ENCODE measurements at regions not wholly inside any gene's neighbourhood (a gene's known extent, or its start where the extent isn't known, plus 50 kb on each side); places are given as distances from the start of the nearest gene placed in this dataset.

GRCh38 chr1:34618381-34618780 lies 136.5 kb upstream of the GJB5 start:
- no peak for DNase-seq

DNA sequence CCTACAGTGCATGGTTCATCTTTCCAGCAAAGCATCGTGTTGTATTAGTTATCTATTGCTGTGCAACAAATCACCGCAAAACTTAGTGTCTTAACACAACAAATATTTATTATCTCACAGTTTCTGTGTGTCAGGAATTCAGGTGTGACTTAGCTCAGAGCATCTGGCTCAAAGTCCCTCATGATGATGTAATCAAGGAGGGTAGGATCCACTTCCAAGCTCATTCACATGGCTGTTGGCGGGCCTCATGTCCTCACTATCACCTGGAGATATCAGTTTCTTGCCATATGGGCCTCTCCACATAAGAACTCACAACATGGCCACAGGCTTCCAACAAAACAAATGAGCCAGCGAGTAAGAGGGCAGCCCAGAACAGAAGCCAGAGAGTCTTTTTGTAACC lies 135.6 kb upstream of the GJB5 start:
- DNase-seq = no peak

GRCh38 chr1:34621916-34622315 lies 132.9 kb upstream of the GJB5 start:
- DNase-seq = no peak

GRCh38 chr1:34625521-34626015 lies 129.3 kb upstream of the GJB5 start:
- no peak for DNase-seq

- DNase-seq = no peak
Observed at GRCh38 chr1:34627465-34628240, 127.2 kb upstream of the GJB5 start.

- no peak for DNase-seq
Observed at GRCh38 chr1:34631126-34631525, 123.7 kb upstream of the GJB5 start.

DNA sequence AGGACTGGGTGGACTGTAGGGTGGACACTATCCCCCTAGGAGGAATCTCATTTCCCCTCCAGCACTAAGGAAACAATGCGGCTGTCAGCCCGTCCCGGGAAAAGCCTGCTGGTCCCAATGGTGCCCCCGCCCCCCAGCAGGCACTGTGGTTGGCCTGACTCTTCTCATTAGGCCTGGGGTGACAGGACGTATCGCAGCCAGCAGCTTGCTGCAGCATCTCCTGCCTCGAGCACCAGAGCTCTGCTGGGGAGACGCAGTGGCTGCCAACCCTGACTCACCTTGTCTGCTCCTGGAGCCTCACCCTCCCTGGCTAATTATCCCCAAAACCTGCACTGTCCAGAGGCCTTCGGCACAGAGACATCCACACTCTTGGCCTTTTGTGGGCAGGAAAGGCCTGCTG lies 115.1 kb upstream of the GJB5 start:
- DNase-seq = no peak

DNA sequence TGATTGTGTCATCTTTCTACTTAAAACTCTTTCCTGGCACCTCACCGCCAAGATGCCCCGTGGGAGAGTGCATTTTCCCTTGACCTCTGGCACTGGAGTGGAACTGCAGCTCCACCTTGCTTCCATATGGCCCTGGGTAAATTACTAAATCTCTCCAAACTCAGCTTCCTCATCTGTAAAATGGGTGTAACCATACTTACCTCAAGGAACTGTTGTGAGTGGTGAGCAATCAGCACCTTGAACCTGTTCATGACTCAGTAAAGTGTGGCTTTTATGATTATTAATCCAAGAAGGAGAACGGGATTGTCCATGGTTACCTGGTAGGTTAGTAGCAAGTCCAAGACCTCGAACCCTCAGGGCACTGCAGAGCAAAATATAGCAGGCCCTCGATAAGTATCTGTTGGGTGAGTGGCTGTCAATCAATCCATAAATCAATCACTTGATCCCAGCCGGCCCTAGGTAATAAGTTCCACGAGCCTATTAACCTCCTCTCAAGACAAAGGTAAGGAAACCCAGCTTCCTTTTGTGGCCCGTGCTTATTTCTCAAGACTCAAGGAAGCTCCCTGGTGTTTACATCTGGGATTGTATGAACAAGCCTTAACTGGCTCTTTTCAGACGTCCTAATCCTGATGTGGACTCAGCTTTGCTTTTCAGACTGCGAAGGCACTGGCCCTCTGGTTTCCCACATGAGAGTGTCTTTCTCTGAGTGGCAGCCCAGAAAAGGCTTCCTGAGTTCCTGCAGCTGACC lies 114.0 kb upstream of the GJB5 start:
- no peak for DNase-seq

GRCh38 chr1:34642679-34643078 lies 112.2 kb upstream of the GJB5 start:
- DNase-seq = no peak

DNA sequence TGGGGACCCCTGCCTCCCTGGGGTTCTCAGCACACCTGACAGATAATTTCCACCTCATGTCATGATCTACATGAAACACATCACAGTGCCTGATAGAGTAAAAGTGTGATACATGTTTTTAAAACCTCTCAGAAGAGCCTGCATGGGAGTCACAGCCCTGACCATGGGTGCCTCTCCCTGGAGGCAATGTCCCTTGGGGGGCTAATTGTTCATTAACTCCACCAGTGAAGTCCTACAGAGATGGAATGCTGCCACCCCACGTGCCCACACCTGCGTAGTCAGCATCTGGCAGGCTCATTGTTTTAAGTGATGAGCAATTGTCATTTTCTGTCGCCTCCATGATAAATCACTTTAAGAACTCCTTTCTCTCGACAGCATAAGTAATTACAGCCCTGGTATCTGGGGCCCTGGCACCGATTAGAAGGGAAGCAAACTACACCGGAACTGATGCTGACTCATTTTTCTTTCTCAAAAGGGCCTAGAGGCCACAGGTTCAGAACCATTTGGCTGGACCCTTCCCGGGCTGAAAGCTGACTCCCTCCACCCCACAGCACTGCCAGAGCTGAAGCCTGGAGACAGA lies 109.6 kb upstream of the GJB5 start:
- DNase-seq = no peak

- DNase-seq = no peak
Observed at GRCh38 chr1:34645919-34646318, 108.9 kb upstream of the GJB5 start.

GRCh38 chr1:34648501-34648900 lies 106.3 kb upstream of the GJB5 start:
- DNase-seq = no peak

GRCh38 chr1:34650090-34650489 lies 104.8 kb upstream of the GJB5 start:
- DNase-seq = no peak

GRCh38 chr1:34650800-34651199 lies 104.0 kb upstream of the GJB5 start:
- DNase-seq = no peak

DNA sequence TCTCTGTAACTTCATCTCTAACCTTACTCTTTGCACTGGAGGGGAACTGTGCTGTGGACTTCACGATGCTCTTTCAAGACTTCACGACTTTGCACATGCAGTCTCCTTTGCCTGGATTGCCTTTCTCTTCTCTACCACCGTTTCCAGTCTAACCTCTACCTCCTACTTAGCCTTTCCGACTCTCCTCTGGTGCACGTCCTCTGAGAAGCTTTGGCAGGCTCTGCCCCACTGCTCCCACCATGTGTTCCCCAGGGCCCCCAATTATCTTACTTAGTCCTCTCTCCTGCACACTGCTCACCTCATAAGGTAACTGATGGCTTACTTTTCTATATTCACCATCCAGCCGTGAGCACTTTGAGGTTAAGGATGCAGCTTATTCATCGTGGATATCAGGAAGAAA lies 101.7 kb upstream of the GJB5 start:
- DNase-seq = no peak

DNA sequence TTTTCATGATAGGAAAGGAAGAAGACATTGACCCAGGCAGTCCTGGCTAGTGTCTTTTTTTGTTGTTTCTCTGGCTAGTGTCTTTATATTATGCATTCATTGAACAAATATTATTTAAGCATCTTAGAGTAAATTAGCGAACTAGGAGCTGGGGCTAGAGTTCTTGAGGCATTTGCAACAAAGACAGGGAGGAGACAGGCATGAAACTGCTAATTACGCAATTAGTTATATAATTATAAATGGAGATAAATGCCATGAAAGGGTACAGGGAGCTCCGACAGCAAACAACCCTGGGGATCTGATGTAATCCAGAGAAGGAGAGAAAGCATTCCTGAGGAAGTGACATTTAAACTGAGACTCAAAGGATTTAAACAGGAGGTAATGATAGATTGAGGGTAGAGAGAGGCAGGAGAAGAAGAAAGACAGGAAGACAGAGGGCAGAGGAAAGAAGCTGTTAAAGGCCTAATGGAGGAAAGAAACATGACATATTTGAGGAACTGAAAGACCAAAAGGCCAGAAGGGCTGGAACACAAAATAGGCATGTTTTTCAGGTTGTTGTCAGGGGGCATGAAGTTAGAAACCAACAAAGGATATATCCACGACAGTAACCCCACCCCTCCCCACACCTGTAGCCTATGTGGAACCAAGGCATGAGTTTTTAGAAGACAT lies 99.5 kb upstream of the GJB5 start:
- no peak for DNase-seq

DNA sequence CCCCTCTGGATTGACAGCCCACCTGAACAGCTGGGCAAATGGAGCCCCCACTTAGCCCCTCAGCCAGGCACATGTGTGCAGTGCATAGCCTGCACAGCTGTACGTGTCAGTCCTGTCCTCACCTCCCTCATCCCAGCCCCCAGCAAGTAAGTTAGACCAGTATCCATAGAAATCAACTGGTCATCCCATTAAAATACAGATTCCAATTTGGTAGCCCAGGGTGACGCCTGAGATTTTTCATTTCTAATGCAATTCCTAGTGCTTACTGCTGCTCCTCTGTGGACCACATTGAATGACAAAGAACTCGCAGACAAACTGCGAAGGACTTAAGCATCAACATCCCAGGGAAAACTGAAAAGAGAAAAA lies 99.0 kb upstream of the GJB5 start:
- DNase-seq = no peak

DNA sequence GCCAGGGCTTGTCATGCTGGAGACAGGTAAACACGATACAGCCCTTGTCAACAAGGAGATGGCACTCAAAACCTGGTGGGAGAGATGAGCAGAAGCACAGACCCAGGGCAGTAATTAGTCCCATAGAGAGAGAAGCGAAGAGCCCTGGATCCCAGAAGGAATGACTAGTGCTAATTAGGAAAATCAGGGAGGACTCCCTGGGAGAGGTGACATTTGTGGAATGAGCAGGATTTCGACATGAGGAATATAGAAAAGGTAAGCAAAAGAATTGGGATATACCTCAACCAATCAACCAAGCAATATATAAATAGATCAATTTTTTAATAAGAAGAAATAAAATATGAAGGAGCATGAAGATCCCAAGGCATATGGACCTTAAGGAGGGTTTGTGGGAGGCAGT lies 98.5 kb upstream of the GJB5 start:
- DNase-seq = no peak

DNA sequence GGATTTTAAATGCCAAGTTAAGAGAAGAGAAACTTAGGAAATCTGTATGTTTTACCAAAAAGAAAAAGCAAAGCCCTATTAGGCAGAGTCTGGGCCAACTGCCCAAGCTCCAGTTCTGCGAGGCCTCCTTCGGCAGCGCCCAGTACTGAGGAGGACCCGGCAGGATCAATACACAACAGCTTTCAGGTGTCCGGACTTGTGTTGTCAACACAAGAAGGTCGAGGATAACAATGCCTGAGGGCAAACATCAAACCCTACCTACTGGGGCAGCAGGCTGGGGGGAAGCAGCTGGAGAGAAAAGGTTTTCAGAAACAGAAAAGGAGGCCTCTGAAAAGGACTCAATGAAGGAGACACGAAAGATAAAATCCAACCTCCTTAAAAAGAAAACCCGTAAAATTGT lies 98.1 kb upstream of the GJB5 start:
- no peak for DNase-seq

DNA sequence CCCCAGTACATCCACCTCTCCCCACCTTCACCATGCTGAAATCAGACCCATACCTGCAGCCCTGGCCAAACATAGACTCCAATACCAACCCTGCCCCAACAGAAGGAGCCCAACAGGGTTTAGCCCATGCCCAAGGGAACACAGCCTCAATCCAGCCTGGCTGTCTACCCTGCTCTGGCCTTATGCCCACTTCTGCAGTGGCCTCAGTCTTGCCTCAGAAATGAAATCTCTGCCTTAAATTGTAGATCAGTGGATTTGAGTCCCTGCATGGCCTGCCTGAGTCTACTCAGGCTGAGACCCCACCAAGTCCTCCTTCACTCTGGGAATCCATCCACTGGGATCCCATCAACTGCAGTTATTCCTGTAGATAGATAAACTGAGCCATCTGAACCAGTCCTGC lies 97.6 kb upstream of the GJB5 start:
- DNase-seq = no peak

GRCh38 chr1:34657849-34658248 lies 97.0 kb upstream of the GJB5 start:
- no peak for DNase-seq

DNA sequence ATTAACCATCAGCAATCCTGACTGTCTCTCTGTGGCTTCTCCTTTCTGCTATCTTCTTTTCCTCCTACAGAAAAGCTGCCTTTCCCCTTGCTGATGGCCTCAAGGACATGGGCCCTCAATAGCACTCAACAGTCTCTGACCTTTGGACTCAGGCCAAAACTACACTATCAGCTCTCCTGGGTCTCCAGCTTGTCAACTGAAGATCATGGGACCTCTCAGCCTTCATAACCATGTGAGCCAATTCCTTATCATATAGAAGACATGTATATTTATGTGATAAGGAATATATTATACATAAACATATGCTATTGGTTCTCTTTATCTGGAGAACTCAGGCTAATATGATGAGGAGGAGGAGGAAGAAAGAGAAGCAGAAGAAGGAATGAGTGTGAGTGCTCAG lies 91.8 kb upstream of the GJB5 start:
- DNase-seq = no peak

- DNase-seq = no peak
Observed at GRCh38 chr1:34668063-34668462, 86.8 kb upstream of the GJB5 start.

DNA sequence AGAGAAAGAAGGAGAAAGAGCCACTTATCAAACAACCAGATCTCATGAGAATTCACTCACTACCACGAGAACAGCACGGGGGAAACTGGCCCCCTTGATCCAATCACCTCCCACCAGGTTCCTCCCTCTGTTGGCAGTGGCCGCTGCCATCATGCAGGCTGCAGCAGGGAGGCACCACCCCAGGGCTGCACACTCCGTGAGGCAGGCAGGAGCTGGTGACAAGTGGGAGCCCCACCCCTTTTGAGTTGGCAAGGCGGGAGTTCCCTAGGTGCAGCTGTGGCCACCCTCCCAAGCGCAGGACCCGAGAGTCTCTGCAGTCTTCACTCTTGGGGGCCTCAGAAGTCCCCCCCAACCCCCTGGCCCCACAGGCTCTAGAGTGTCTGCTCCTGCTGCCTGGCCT lies 83.9 kb upstream of the GJB5 start:
- DNase-seq = no peak

All from NCI-H1092 treated with DMSO at 0.1 percent for 48 hours (cell line).